GM19324 (cell line): ENCODE measurements at regions not wholly inside any gene's neighbourhood (a gene's known extent, or its start where the extent isn't known, plus 50 kb on each side); places are given as distances from the start of the nearest gene placed in this dataset.

Source experiments
- ATAC-seq: cut with Tn5 transposase; IDR thresholded peaks from one replicate; pipeline ENCODE4 v1.9.1; 2021; ENCODE audit warnings: mild to moderate bottlenecking, moderate library complexity; ENCODE audit not compliant: unreplicated experiment, low FRiP score

DNA sequence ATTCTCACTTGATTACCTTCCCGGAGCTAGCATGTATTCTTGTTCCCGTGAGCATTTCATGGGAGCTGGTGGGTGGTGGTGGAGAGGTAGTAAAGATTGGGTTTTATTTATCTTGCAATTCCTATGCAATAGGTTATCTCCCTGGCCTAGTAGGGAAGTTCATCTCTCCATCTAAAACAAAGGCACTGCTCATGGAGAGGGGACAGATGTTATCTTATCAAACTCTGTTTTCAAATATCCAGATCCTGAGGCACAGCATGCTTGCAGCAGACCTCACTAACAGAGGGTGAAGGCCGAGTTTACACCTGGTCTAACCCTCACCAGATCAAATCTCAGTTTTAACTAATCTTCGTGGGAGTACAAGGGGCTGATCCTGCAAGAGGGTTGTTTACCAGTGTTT, 98.9 kb downstream of the CYRIA start:
- ATAC-seq, result no peak

DNA sequence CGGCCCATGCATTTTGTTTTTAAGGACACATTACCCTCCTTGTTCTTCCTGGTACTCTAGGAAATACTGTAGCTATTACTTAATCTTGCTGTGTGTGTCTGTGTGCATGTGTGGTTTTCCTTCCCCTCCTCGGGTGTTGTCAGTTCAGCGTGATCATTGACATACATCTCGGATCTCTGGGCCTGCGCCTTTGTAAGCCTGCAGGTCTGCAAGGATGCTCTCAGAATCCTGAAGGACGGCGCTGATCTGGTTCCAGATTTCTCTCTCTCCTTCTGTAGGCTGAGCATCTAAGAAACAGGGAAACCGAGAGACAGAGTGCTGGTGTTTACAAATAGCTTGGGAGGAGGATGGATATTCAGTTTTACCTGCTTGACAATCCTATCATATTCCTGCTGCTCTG, 100.2 kb downstream of the CYRIA start:
- ATAC-seq, result no peak

GRCh38 chr2:16561676-16562075, 104.0 kb downstream of the CYRIA start:
- ATAC-seq, result no peak

- no peak for ATAC-seq
Observed at GRCh38 chr2:16561251-16561650, 104.4 kb downstream of the CYRIA start.

GRCh38 chr2:16559278-16560067, 106.2 kb downstream of the CYRIA start:
- no peak for ATAC-seq

DNA sequence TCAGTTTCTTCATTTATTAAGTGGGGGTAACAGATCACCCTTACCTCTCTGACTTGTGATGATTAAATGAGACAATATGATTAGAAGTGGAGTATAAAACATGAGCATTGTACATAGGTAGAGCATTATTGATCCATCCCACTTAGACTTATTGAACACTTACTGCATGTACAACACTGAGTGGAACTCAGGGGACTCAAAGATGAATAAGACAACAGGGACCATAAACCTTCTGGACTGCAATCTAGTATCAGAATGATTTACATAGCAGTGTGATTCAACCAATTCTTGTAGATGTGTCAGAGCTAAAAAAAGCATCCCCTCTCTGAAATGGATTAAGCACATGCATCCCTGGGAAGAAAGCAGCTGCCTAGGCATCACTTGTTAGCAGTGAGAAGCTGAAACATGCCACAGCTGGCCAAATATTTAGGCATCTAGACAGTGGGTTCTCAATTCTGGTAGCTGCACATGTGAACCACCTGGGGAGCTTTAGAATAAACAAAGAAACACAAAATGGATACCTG, 111.5 kb downstream of the CYRIA start:
- ATAC-seq, result no peak

DNA sequence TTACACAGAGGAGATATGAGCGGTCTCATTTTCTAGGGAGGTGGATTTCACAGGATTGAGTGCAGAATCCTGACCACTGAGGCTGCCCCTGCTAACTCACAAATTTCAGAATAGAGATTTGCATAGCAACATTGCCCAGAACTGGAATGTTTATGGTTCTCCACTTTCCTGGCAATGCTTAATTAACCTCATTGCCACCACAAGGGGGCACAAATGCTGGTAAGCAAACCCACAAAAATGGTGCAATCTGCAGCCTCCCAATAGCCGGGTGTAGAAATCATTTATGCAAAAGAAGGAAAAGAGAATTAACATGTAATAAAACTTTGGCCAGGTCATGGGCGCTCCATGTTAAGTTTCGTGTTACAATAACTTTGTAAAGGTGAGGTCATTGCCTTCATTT, 112.4 kb downstream of the CYRIA start:
- no peak for ATAC-seq

GRCh38 chr2:16552202-16552601, 113.4 kb downstream of the CYRIA start:
- no peak for ATAC-seq

DNA sequence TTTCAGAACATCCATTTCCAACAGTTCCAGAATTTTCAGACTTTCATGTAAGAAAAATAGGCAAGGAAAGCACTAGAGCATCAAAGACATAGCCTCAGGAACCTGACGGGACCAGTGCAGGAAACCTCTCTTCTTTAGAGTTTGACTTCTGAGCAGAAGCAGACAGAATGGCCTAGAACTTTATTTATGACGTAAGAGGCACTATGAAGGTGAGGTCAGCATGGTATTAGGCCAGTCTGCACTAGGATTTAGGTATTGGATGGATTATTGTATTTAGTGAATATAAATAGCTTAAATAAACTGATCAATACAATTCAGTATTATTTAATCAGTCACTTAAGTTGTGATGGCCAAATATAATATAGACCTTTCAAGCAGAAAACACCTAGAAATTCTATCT, 117.6 kb downstream of the CYRIA start:
- no peak for ATAC-seq

- ATAC-seq, result no peak
Observed at GRCh38 chr2:16546128-16546754, 119.4 kb downstream of the CYRIA start.

DNA sequence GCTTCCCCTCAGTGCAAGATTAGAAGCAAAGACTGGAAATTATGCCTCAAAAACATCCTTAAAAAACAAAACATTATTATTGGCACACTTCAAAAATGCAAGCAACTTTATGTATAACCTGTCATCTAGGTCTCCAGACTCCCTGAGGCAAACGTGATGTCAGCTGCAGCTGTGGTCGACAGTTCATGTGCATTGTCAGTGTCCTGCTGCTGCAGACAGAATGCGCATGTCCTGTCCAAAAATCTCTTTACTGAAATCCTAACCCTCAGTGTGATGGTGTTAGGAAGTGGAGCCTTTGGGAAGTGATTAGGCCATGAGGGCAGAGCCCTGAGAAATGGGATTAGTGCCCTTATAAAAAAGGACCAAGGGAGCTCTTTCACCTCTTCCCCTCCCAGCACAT, 126.9 kb downstream of the CYRIA start:
- ATAC-seq, result no peak

DNA sequence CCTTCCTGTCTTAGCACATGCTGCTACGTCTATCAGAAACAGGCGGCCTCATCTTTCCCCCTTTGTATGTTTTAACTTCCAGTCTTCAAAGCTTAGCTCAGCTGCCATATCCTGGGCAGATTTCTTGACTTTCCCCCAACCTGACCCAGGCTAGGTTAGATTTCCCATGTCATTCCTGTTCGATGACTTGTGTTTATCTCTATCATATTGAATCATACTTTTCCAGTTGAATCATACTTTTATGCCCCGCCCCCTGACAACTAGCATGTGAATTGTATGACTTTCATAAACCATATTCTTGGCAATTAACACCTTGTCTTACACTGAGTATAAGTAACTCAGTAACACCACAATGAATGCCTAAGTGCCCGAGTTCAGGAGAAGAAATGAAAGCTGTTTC, 128.3 kb downstream of the CYRIA start:
- ATAC-seq, result no peak

GRCh38 chr2:16526193-16526592, 139.4 kb downstream of the CYRIA start:
- no peak for ATAC-seq

DNA sequence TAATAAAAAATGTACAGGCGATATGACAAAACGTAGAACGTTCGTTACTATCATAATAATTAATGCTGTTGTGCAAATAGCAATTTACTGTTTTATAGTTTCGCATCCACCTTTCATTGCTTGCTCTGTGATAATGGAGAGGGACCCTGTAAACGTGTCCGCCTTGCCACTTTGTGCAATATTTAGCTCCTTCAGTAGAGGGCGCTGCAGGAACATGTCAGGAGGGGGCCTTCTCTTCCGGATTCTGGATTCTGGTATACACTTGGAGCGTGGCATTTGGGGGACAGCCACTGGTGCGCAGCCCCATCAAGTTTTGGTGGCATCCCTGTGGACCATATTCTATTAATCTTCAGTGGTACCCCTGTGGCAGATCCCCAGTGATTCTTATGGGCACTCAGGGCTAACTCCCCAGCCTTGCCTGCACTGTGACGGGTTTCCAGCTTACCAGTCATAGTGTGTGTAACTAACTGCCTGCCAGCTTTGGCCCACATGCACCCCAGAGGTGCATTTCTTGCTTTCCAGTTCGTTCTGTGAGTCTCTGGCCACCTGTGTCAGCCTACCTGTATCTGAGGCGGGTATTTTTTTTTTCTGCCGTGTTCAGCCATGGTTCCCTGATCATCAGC, 140.3 kb downstream of the CYRIA start:
- no peak for ATAC-seq

- no peak for ATAC-seq
Observed at GRCh38 chr2:16523711-16524110, 141.9 kb downstream of the CYRIA start.

- no peak for ATAC-seq
Observed at GRCh38 chr2:16522031-16522831, 143.4 kb downstream of the CYRIA start.

DNA sequence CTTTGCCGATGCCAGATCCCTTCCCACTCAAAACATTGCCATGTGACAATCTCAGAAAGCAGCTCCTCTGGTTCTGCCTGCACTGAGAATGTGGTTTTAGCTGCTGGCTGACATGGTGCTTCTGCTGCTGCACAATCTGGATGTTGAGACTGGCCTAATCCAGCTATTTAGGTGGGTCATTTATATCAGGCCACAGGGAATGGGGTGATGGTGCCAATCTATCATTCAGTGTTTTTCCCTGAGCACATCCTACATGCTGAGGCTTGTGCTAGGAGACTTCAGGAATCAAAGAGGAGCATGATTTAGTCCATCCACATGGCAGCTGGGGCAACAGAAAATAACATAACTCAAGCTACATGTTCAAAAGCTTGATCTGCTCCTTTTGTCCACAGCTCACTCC, 144.7 kb downstream of the CYRIA start:
- no peak for ATAC-seq

DNA sequence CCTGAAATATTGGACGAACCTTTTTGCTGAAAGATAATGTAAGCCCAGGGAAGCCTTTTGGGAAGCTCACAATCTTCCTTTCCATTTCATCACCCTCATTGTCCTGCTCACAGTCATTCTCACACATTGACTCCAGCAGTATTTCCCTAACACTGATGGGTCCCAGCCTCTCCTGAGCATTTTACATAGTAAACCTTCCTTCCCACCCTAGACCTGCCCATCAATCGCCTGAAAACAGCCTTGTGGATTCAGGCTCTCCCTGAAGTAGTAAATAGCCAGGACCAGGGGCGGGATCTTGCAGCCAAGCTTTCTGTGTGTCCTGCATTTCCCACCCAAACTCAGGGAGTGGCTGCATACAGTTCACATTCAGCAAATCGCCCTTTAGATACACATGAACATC, 149.9 kb downstream of the CYRIA start:
- no peak for ATAC-seq

DNA sequence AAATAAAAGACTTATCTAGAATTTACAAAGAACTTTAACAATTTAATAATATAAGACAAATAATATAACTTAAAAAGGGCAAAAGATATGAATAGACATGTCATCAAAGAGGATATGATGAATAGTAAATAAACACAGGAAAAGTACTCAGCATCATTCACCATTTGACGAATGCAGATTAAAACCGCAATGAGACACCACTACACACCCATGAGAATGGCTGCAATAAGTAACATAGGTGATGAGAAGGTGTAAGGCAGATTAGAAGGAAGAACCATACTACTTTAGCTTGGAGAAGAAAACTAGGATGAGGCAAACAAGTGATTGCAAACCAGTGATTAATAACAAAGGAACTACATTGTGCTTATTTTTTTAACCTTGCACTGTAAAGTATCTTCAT, 152.0 kb downstream of the CYRIA start:
- no peak for ATAC-seq

DNA sequence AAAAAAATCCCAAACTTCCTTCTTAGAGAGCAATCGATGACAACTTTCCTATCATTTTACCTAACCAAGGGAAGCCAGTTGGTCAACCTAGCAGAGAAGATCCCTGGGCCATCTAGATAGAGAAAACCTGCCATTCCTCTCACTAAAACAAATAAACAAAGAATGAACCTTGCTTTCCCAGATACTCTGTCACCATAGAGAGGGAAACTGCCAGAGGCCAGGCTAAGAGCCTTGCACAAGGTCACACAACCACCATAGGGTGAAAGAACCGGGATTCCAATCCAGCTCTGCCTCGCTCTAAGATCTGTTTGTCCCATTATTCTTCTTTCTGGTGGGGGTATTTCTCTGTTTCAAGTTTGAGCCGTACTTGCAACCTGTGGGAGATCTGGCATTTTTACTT, 154.6 kb downstream of the CYRIA start:
- no peak for ATAC-seq

DNA sequence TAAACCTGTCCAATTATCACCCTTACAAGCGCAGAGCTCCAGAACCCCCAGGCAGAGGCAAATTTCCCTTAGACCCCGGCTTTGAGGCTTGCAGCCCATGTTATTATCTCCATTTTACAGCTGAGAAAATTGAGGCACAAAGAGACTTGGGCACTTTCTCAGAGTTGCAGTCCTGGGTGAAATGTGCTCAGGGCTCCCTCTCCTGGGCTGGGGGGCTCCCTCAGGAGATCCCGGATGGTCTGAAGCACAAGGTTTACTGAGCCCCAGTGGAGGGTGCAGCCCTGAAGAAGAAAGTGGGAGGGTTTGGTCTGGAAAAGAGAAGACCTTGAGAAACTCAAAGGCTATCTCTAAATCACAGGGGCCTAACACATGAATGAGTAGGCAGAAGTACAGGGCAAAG, 156.6 kb downstream of the CYRIA start:
- no peak for ATAC-seq
